H9 (cell line): ENCODE measurements at regions not wholly inside any gene's neighbourhood (a gene's known extent, or its start where the extent isn't known, plus 50 kb on each side); places are given as distances from the start of the nearest gene placed in this dataset.

Experiments
- DNase-seq: peaks from one replicate; pipeline ENCODE4 v3.0.0-alpha.2; 2017
- H2AFZ ChIP-seq: one replicate; pipeline ENCODE4 v1.6.1; 2013; ENCODE audit warnings: mild to moderate bottlenecking, low read length, control low read depth, moderate library complexity
- H2AK5ac ChIP-seq: 2 replicates; pipeline ENCODE4 v1.6.1; 2013; ENCODE audit warnings: low read length, control low read depth, mixed read lengths; ENCODE audit not compliant: insufficient read length
- H2BK120ac ChIP-seq: one replicate; pipeline ENCODE4 v1.6.1; 2013; ENCODE audit warnings: low read depth, mild to moderate bottlenecking, low read length, control low read depth, inconsistent platforms; ENCODE audit not compliant: poor library complexity, severe bottlenecking
- H2BK12ac ChIP-seq: 2 replicates; pipeline ENCODE4 v1.6.1; 2013; ENCODE audit warnings: low read length, control low read depth, mixed read lengths, low read depth; ENCODE audit not compliant: insufficient read length
- H2BK15ac ChIP-seq: 2 replicates; pipeline ENCODE4 v1.6.1; 2013; ENCODE audit warnings: low read depth, low read length, control low read depth
- H2BK20ac ChIP-seq: one replicate; pipeline ENCODE4 v1.6.1; 2013; ENCODE audit warnings: low read depth, mild to moderate bottlenecking, low read length, control low read depth, inconsistent platforms; ENCODE audit not compliant: poor library complexity, severe bottlenecking
- H2BK5ac ChIP-seq: 2 replicates; pipeline ENCODE4 v1.6.1; 2013; ENCODE audit warnings: low read length, control low read depth, mixed read lengths; ENCODE audit not compliant: insufficient read length
- H3K14ac ChIP-seq: 2 replicates; pipeline ENCODE4 v1.6.1; 2013; ENCODE audit warnings: low read length, control low read depth; ENCODE audit not compliant: insufficient read depth
- H3K18ac ChIP-seq: 2 replicates; pipeline ENCODE4 v1.6.1; 2013; ENCODE audit warnings: low read depth, mild to moderate bottlenecking, mixed read lengths, low read length, control low read depth; ENCODE audit not compliant: insufficient read length
- H3K23ac ChIP-seq: 2 replicates; pipeline ENCODE4 v1.6.1; 2013; ENCODE audit warnings: low read length, control low read depth, mixed read lengths, low read depth; ENCODE audit not compliant: insufficient read length
- H3K23me2 ChIP-seq: 2 replicates; pipeline ENCODE4 v1.6.1; 2013; ENCODE audit warnings: low read depth, mild to moderate bottlenecking, mixed read lengths, low read length, control low read depth; ENCODE audit not compliant: insufficient read length, poor library complexity, severe bottlenecking
- H3K27ac ChIP-seq: 2 replicates; pipeline ENCODE4 v1.5.1; 2013; ENCODE audit warnings: low read length, control low read depth, mixed read lengths, low read depth; ENCODE audit not compliant: insufficient read length
- H3K27me3 ChIP-seq: 2 replicates; pipeline ENCODE4 v1.6.1; 2013; ENCODE audit warnings: low read length, control low read depth, inconsistent platforms; ENCODE audit not compliant: insufficient read depth
- H3K4ac ChIP-seq: 2 replicates; pipeline ENCODE4 v1.6.1; 2013; ENCODE audit warnings: low read depth, mild to moderate bottlenecking, control low read depth, inconsistent platforms, low read length, moderate library complexity
- H3K4me1 ChIP-seq: 2 replicates; pipeline ENCODE4 v1.6.1; 2013; ENCODE audit warnings: low read length, control low read depth, inconsistent platforms; ENCODE audit not compliant: insufficient read depth
- H3K4me2 ChIP-seq: 2 replicates; pipeline ENCODE4 v1.6.1; 2013; ENCODE audit warnings: low read length, control low read depth, mixed read lengths; ENCODE audit not compliant: insufficient read length, insufficient read depth
- H3K56ac ChIP-seq: 2 replicates; pipeline ENCODE4 v1.6.1; 2013; ENCODE audit warnings: low read depth, mild to moderate bottlenecking, mixed read lengths, low read length, control low read depth; ENCODE audit not compliant: insufficient read length
- H3K79me1 ChIP-seq: 2 replicates; pipeline ENCODE4 v1.6.1; 2013; ENCODE audit warnings: low read depth, mild to moderate bottlenecking, moderate library complexity, low read length, control low read depth, inconsistent platforms; ENCODE audit not compliant: insufficient read depth, poor library complexity, severe bottlenecking
- H3K79me2 ChIP-seq: 2 replicates; pipeline ENCODE4 v1.6.1; 2013; ENCODE audit warnings: low read length, control low read depth, inconsistent platforms; ENCODE audit not compliant: insufficient read depth
- H3K9ac ChIP-seq: 2 replicates; pipeline ENCODE4 v1.6.1; 2013; ENCODE audit warnings: low read length, control low read depth, mixed read lengths; ENCODE audit not compliant: insufficient read length; ENCODE audit errors: extremely low read depth
- H3K9me3 ChIP-seq: one replicate; pipeline ENCODE4 v1.6.1; 2013; ENCODE audit warnings: low read depth, low read length, inconsistent platforms; ENCODE audit not compliant: control insufficient read depth
- H3T11ph ChIP-seq: one replicate; pipeline ENCODE4 v1.6.1; 2013; ENCODE audit warnings: mild to moderate bottlenecking, low read length, control low read depth, inconsistent platforms
- H4K20me1 ChIP-seq: one replicate; pipeline ENCODE4 v1.6.1; 2013; ENCODE audit not compliant: control insufficient read depth, insufficient read length, insufficient read depth
- H4K5ac ChIP-seq: 2 replicates; pipeline ENCODE4 v1.6.1; 2013; ENCODE audit warnings: low read depth, mild to moderate bottlenecking, mixed read lengths, low read length, control low read depth; ENCODE audit not compliant: insufficient read length
- H4K8ac ChIP-seq: replicated peaks from 2 replicates; pipeline ENCODE4 v1.6.1; 2013; ENCODE audit warnings: low read length, control low read depth, mixed read lengths, low read depth; ENCODE audit not compliant: insufficient read length
- H4K91ac ChIP-seq: 2 replicates; pipeline ENCODE4 v1.6.1; 2013; ENCODE audit warnings: low read depth, mild to moderate bottlenecking, moderate library complexity, mixed read lengths, low read length, control low read depth; ENCODE audit not compliant: insufficient read length
- H3K27ac Mint-ChIP-seq, 3 experiments: 2 replicates in 2 of 3; 3 replicates in 1 of 3; pipeline ENCODE4 v1.8.0; 2020 to 2021; ENCODE audit warnings: mixed read lengths in 3 of 3, mild to moderate bottlenecking in 1 of 3, moderate library complexity in 1 of 3
- H3K27me3 Mint-ChIP-seq: 2 replicates; pipeline ENCODE4 v1.8.0; 2021; ENCODE audit warnings: low read depth, mild to moderate bottlenecking, moderate library complexity, mixed read lengths
- H3K36me3 Mint-ChIP-seq, 3 experiments: 2 replicates in 2 of 3; 3 replicates in 1 of 3; pipeline ENCODE4 v1.8.0; 2020 to 2021; ENCODE audit warnings: low read depth in 3 of 3, mixed read lengths in 3 of 3; ENCODE audit not compliant: insufficient read depth in 1 of 3
- H3K4me1 Mint-ChIP-seq, 2 experiments: 2 replicates each; pipeline ENCODE4 v1.8.0; 2020; ENCODE audit warnings: mixed read lengths in 2 of 2
- H3K4me3 Mint-ChIP-seq, 2 experiments: 2 replicates in 1 of 2; 3 replicates in 1 of 2; pipeline ENCODE4 v1.8.0; 2020 to 2021; ENCODE audit warnings: mild to moderate bottlenecking in 2 of 2, mixed read lengths in 2 of 2, moderate library complexity in 1 of 2
- H3K9me3 Mint-ChIP-seq, 2 experiments: 2 replicates in 1 of 2; 3 replicates in 1 of 2; pipeline ENCODE4 v1.8.0; 2020; ENCODE audit warnings: mild to moderate bottlenecking in 2 of 2, mixed read lengths in 2 of 2, moderate library complexity in 1 of 2
- WGBS: extraction: QIAGEN DNeasy Blood & Tissue Kit; methylation state at CpG from one replicate; pipeline ENCODE4 v1.1.7; 2013; ENCODE audit warnings: missing lambda C conversion rate, low lambda C conversion rate, mixed read lengths; ENCODE audit not compliant: insufficient read length; ENCODE audit errors: extremely low coverage; 5-methylcytosine and 5-hydroxymethylcytosine counted together
- TF ChIP-seq, protein P1 (sequence below): fragments of 200-600 bp; sonication (generic); conservative IDR thresholded peaks from 3 replicates; pipeline ENCODE4 v1.8.0; 2021; ENCODE audit warnings: antibody characterized with exemption, mild to moderate bottlenecking

- Histone ChIP-seq H3K23me2 (no peaks in the 10 kb centered on the region), H3K4me2 (no peak overlapping the region), H2BK15ac (no peak overlapping the region), H2BK5ac (no peak overlapping the region), H4K20me1 (no peaks in the 10 kb centered on the region), H2BK20ac (no peak overlapping the region), H2BK120ac (no peak overlapping the region), H3K56ac (no peak overlapping the region), H4K5ac (no peak overlapping the region), H3K27me3 (no peaks in the 10 kb centered on the region), H2BK12ac (no peak overlapping the region), H3K79me2 (no peaks in the 10 kb centered on the region), H3T11ph (no peak overlapping the region), H3K9ac (no peak overlapping the region), H2AK5ac (no peak overlapping the region), H3K4me1 (no peaks in the 10 kb centered on the region), H3K27ac (no peak overlapping the region), H3K14ac (no peak overlapping the region), H3K9me3 (no peaks in the 10 kb centered on the region), H3K4ac (no peak overlapping the region), H4K8ac (no peak overlapping the region), H3K18ac (no peak overlapping the region), H4K91ac (no peak overlapping the region), H3K79me1 (no peaks in the 10 kb centered on the region), H3K23ac (no peak overlapping the region), H2AFZ (no peak overlapping the region)
- Mint-ChIP-seq H3K9me3 (no peaks in the 10 kb centered on the region), H3K27ac (no peak overlapping the region), H3K27me3 (no peaks in the 10 kb centered on the region), H3K4me3 (no peak overlapping the region), H3K4me1 (no peaks in the 10 kb centered on the region), H3K36me3 (peaks cover 0 to 5% (median 5%) of the 10 kb centered on the region in 3 experiments; a peak in 3 of 7 replicates)
- DNase-seq: no peak
- WGBS: no CpG with 5 or more reads among the region's 3 CpGs
- TF ChIP-seq, protein P1, sequence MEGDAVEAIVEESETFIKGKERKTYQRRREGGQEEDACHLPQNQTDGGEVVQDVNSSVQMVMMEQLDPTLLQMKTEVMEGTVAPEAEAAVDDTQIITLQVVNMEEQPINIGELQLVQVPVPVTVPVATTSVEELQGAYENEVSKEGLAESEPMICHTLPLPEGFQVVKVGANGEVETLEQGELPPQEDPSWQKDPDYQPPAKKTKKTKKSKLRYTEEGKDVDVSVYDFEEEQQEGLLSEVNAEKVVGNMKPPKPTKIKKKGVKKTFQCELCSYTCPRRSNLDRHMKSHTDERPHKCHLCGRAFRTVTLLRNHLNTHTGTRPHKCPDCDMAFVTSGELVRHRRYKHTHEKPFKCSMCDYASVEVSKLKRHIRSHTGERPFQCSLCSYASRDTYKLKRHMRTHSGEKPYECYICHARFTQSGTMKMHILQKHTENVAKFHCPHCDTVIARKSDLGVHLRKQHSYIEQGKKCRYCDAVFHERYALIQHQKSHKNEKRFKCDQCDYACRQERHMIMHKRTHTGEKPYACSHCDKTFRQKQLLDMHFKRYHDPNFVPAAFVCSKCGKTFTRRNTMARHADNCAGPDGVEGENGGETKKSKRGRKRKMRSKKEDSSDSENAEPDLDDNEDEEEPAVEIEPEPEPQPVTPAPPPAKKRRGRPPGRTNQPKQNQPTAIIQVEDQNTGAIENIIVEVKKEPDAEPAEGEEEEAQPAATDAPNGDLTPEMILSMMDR: no peak
Observed at GRCh38 chr10:21022821-21023220, 125.7 kb upstream of the NEBL start.
